Esophagus (tissue), 2 donors: ENCODE measurements at regions not wholly inside any gene's neighbourhood (a gene's known extent, or its start where the extent isn't known, plus 50 kb on each side); places are given as distances from the start of the nearest gene placed in this dataset.

Experiments used
- H3K27ac ChIP-seq, 2 donors: one replicate each; pipeline ENCODE4 v1.5.1; 2013; ENCODE audit warnings: low read depth in 2 of 2, mild to moderate bottlenecking in 2 of 2, inconsistent platforms in 1 of 2, low read length in 1 of 2, moderate library complexity in 1 of 2
- H3K27me3 ChIP-seq, 2 donors: one replicate each; pipeline ENCODE4 v1.6.1; 2013; ENCODE audit warnings: low read length in 2 of 2, control low read depth in 1 of 2, mild to moderate bottlenecking in 1 of 2; ENCODE audit not compliant: insufficient read depth in 2 of 2, control insufficient read depth in 1 of 2
- H3K36me3 ChIP-seq, 2 donors: one replicate each; pipeline ENCODE4 v1.6.1; 2013; ENCODE audit warnings: low read length in 1 of 2; ENCODE audit not compliant: control insufficient read depth in 2 of 2, insufficient read depth in 2 of 2
- H3K4me1 ChIP-seq, 2 donors: one replicate each; pipeline ENCODE4 v1.6.1; 2013; ENCODE audit warnings: low read length in 1 of 2; ENCODE audit not compliant: control insufficient read depth in 2 of 2, insufficient read depth in 2 of 2
- H3K4me3 ChIP-seq, 2 donors: one replicate each; pipeline ENCODE4 v1.5.1; 2013; ENCODE audit warnings: low read length in 2 of 2, mild to moderate bottlenecking in 2 of 2, low read depth in 1 of 2, moderate library complexity in 1 of 2
- H3K9me3 ChIP-seq, 2 donors: one replicate each; pipeline ENCODE4 v1.6.1; 2013; ENCODE audit warnings: mild to moderate bottlenecking in 2 of 2, low read depth in 1 of 2, low read length in 1 of 2, moderate library complexity in 1 of 2; ENCODE audit not compliant: control insufficient read depth in 2 of 2, insufficient read depth in 1 of 2
- WGBS, 2 donors: extraction: QIAGEN DNeasy Blood & Tissue Kit; methylation state at CpG; one replicate each; pipeline ENCODE4 v1.1.7; 2013; 5-methylcytosine and 5-hydroxymethylcytosine counted together
- donor health status: healthy with polysubstance abuse.
- donor health status: Bipolar disorder and iron deficiency.

- no peaks in the 10 kb centered on the region for H3K4me1 ChIP-seq
- H3K9me3 ChIP-seq: no peaks in the 10 kb centered on the region
- 75 to 83% methylated on average over 2 of the region's 2 CpGs for WGBS, 2 donors
- H3K27me3 ChIP-seq: no peaks in the 10 kb centered on the region
- no peak overlapping the region for H3K4me3 ChIP-seq
- H3K36me3 ChIP-seq: no peaks in the 10 kb centered on the region
- no peak overlapping the region for H3K27ac ChIP-seq
Observed at GRCh38 chr4:179268791-179269190, 1826.6 kb upstream of the AGA start.

DNA sequence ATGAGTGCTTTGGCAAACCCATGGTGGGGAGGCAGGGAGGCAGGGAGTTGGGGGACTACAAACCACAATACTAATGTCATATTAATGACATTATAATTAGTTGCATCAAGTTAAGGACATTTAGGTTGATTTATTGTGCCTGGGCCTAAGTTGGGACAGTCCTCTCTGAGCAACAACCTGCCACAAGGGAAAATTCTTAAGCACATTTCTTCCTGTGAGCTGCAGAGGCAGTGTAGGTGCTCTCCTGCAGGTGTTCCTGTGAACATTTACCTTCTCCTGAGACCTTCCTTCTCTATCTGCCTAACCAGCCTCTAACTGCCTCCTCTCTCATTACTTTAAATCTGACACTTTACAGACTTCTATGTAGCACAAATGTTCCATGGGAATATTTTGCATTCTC is 1830.0 kb upstream of the AGA start:
- H3K27me3 ChIP-seq: no peaks in the 10 kb centered on the region

GRCh38 chr4:179278647-179279046 is 1836.4 kb upstream of the AGA start:
- no peak overlapping the region for H3K27ac ChIP-seq
- no peaks in the 10 kb centered on the region for H3K27me3 ChIP-seq
- 43 to 55% methylated on average over 2 of the region's 2 CpGs for WGBS, 2 donors
- H3K4me1 ChIP-seq: no peaks in the 10 kb centered on the region
- no peak overlapping the region for H3K4me3 ChIP-seq
- no peaks in the 10 kb centered on the region for H3K36me3 ChIP-seq
- H3K9me3 ChIP-seq: peaks cover 0 to 3% of the 10 kb centered on the region in 2 donors

More for the DNA sequence above, 1830.0 kb upstream of the AGA start:
- Histone ChIP-seq H3K27ac (no peak overlapping the region), H3K9me3 (no peaks in the 10 kb centered on the region), H3K36me3 (no peaks in the 10 kb centered on the region), H3K4me1 (no peaks in the 10 kb centered on the region), H3K4me3 (no peak overlapping the region)

- Histone ChIP-seq H3K4me3 (no peak overlapping the region), H3K4me1 (no peaks in the 10 kb centered on the region), H3K9me3 (peaks cover 0 to 3% of the 10 kb centered on the region in 2 donors), H3K36me3 (no peaks in the 10 kb centered on the region), H3K27ac (no peak overlapping the region), H3K27me3 (no peaks in the 10 kb centered on the region)
- WGBS, 2 donors: 59 to 60% methylated on average over 3 of the region's 3 CpGs
Observed at GRCh38 chr4:179285696-179286095, 1843.5 kb upstream of the AGA start.

DNA sequence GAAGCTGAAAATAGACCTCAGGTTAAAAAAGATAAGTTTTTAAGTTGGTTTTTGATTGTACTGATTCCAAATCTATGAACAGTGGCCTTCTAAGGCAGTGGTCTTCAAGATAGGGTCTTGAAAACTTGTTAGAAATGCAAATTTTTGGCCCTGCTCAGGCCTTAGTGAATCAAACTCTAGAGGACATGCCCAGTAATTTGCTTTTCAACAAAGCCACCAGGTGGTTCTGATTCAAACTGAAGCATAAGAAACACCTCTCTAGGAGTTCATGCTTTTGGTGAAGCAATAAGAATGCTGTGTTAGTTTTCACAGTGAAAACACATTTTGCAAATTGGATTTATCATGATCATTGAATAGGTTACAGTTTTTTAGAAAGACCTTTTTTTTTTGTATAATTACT is 1849.4 kb upstream of the AGA start:
- H3K27ac ChIP-seq: no peak overlapping the region
- H3K27me3 ChIP-seq: no peaks in the 10 kb centered on the region
- H3K9me3 ChIP-seq: no peaks in the 10 kb centered on the region
- H3K4me1 ChIP-seq: no peaks in the 10 kb centered on the region
- H3K36me3 ChIP-seq: no peaks in the 10 kb centered on the region
- no peak overlapping the region for H3K4me3 ChIP-seq

DNA sequence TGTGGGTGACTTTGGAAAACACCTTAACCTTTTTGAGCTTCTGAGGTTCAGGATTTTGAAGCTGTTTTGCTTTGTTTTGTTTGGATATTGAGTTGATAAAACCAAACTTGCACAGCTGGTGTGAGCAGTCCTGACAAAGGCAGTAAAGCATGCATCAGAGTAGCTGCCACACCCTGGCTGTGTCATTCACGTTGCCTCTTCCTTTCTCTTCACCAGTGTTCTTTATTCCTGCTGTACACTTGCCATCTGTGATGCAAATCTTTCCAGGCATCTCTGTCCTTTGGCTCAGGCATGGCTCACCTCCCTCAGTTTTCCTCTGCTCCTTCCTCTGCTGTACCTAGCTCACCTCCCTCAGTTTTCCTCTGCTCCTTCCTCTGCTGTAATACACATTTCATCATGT is 1850.2 kb upstream of the AGA start:
- no peak overlapping the region for H3K4me3 ChIP-seq
- WGBS, 2 donors: 6 to 21% methylated on average over 1 of the region's 1 CpG
- H3K27ac ChIP-seq: no peak overlapping the region
- H3K36me3 ChIP-seq: no peaks in the 10 kb centered on the region
- no peaks in the 10 kb centered on the region for H3K4me1 ChIP-seq
- no peaks in the 10 kb centered on the region for H3K27me3 ChIP-seq
- H3K9me3 ChIP-seq: no peaks in the 10 kb centered on the region

- Histone ChIP-seq H3K9me3 (no peaks in the 10 kb centered on the region), H3K4me3 (no peak overlapping the region), H3K27me3 (no peaks in the 10 kb centered on the region), H3K36me3 (no peaks in the 10 kb centered on the region), H3K4me1 (no peaks in the 10 kb centered on the region), H3K27ac (no peak overlapping the region)
- 68 to 69% methylated on average over 4 of the region's 4 CpGs for WGBS, 2 donors
Observed at GRCh38 chr4:179307297-179308136, 1865.3 kb upstream of the AGA start.

GRCh38 chr4:179313823-179314222 is 1871.6 kb upstream of the AGA start:
- WGBS, 2 donors: 100% methylated on average over 1 of the region's 1 CpG
- Histone ChIP-seq H3K4me1 (no peaks in the 10 kb centered on the region), H3K27ac (no peak overlapping the region), H3K36me3 (no peaks in the 10 kb centered on the region), H3K4me3 (no peak overlapping the region), H3K27me3 (no peaks in the 10 kb centered on the region), H3K9me3 (no peaks in the 10 kb centered on the region)

DNA sequence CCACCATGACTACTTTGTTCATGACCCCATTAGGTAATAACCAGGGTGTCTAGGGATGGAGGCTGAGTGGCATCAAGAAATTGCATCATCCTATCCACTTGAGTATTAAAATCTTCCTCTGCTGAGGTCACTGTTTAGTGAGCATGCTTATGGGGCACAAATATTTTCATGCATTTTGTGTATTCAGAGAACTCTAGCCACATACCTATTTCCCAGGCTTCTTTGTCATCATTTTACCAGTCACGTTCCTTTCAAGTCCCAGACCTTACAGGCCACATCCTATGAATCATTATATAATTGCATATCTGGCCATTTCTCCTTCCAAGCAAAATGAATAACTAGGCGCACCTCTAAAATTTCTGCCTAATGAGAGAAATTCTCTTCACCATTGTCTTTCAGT is 1882.9 kb upstream of the AGA start:
- H3K27ac ChIP-seq: no peak overlapping the region
- no peaks in the 10 kb centered on the region for H3K4me1 ChIP-seq
- H3K4me3 ChIP-seq: no peak overlapping the region
- no peaks in the 10 kb centered on the region for H3K36me3 ChIP-seq
- no peaks in the 10 kb centered on the region for H3K9me3 ChIP-seq
- H3K27me3 ChIP-seq: no peaks in the 10 kb centered on the region
- WGBS, 2 donors: 90 to 91% methylated on average over 2 of the region's 2 CpGs

DNA sequence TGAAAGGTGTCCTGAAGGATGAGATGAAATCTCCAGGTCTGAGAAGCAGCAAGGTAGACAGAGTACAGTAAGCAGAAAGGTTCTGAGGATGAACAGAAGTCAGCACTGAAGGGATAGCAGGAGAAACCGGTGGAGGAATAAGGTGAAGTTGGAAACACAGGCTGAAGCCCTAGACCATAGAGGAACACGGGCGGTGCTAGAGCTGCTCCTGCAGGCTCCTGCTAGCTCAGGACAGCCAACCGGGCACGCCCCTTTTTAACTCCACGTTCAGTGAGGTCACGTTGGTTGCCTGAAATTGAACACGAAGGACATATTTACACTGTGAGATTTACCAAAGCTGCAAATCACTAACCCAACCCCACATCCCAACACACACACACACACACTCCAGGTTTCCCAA is 1886.4 kb upstream of the AGA start:
- H3K27me3 ChIP-seq: no peaks in the 10 kb centered on the region
- H3K4me1 ChIP-seq: no peaks in the 10 kb centered on the region
- H3K36me3 ChIP-seq: no peaks in the 10 kb centered on the region
- H3K9me3 ChIP-seq: no peaks in the 10 kb centered on the region
- no peak overlapping the region for H3K27ac ChIP-seq
- WGBS, 2 donors: 51 to 64% methylated on average over 8 of the region's 8 CpGs
- no peak overlapping the region for H3K4me3 ChIP-seq
